Urinary bladder (tissue), 3 donors: ENCODE measurements at regions not wholly inside any gene's neighbourhood (a gene's known extent, or its start where the extent isn't known, plus 50 kb on each side); places are given as distances from the start of the nearest gene placed in this dataset.

Experiments
- DNase-seq: peaks from one replicate; pipeline ENCODE4 v3.0.0-alpha.2; 2015; ENCODE audit errors: extremely low spot score
- H3K27ac ChIP-seq: one replicate; pipeline ENCODE4 v1.5.1; 2013; ENCODE audit warnings: low read depth, mild to moderate bottlenecking, moderate library complexity
- H3K36me3 ChIP-seq: one replicate; pipeline ENCODE4 v1.6.1; 2013; ENCODE audit warnings: mild to moderate bottlenecking, moderate library complexity; ENCODE audit not compliant: insufficient read depth
- H3K4me1 ChIP-seq: one replicate; pipeline ENCODE4 v1.6.1; 2013; ENCODE audit warnings: mild to moderate bottlenecking, moderate library complexity; ENCODE audit not compliant: insufficient read depth
- H3K4me3 ChIP-seq: one replicate; pipeline ENCODE4 v1.5.1; 2013; ENCODE audit warnings: low read depth, low read length
- WGBS: extraction: QIAGEN DNeasy Blood & Tissue Kit; methylation state at CpG from one replicate; pipeline ENCODE4 v1.1.7; 2013; 5-methylcytosine and 5-hydroxymethylcytosine counted together
- donor health status: healthy with polysubstance abuse.
- donor health status: healthy.

GRCh38 chr3:110799271-110799670 lies 272.3 kb upstream of the NECTIN3 start:
- Histone ChIP-seq H3K27ac (no peak overlapping the region), H3K4me1 (no peaks in the 10 kb centered on the region), H3K36me3 (no peaks in the 10 kb centered on the region), H3K4me3 (no peak overlapping the region)
- DNase-seq = no peak
- 88% methylated on average over 2 of the region's 2 CpGs for WGBS

- Histone ChIP-seq H3K27ac (no peak overlapping the region), H3K4me3 (no peak overlapping the region), H3K36me3 (no peaks in the 10 kb centered on the region), H3K4me1 (peaks cover 2% of the 10 kb centered on the region)
- no peak for DNase-seq
- WGBS = 68% methylated on average over 2 of the region's 2 CpGs
Observed at GRCh38 chr3:110804856-110805255, 266.8 kb upstream of the NECTIN3 start.

GRCh38 chr3:110806924-110807323 lies 264.7 kb upstream of the NECTIN3 start:
- Histone ChIP-seq H3K4me3 (no peak overlapping the region), H3K36me3 (no peaks in the 10 kb centered on the region), H3K27ac (no peak overlapping the region), H3K4me1 (peaks cover 2% of the 10 kb centered on the region)
- no peak for DNase-seq

- no peak for DNase-seq
- Histone ChIP-seq H3K27ac (no peak overlapping the region), H3K36me3 (no peaks in the 10 kb centered on the region), H3K4me1 (peaks cover 2% of the 10 kb centered on the region), H3K4me3 (no peak overlapping the region)
- WGBS = 40% methylated on average over 2 of the region's 2 CpGs
Observed at GRCh38 chr3:110808630-110809029, 263.0 kb upstream of the NECTIN3 start.

GRCh38 chr3:110810356-110810755 lies 261.3 kb upstream of the NECTIN3 start:
- Histone ChIP-seq H3K36me3 (no peaks in the 10 kb centered on the region), H3K4me1 (peaks cover 2% of the 10 kb centered on the region), H3K27ac (no peak overlapping the region), H3K4me3 (no peak overlapping the region)
- 44% methylated on average over 1 of the region's 1 CpG for WGBS
- DNase-seq = no peak

- Histone ChIP-seq H3K27ac (no peak overlapping the region), H3K4me1 (no peaks in the 10 kb centered on the region), H3K36me3 (no peaks in the 10 kb centered on the region), H3K4me3 (no peak overlapping the region)
- no peak for DNase-seq
Observed at GRCh38 chr3:110811050-110811449, 260.6 kb upstream of the NECTIN3 start.

- no peak for DNase-seq
- WGBS = 90% methylated on average over 2 of the region's 2 CpGs
- Histone ChIP-seq H3K27ac (no peak overlapping the region), H3K36me3 (no peaks in the 10 kb centered on the region), H3K4me3 (no peak overlapping the region), H3K4me1 (no peaks in the 10 kb centered on the region)
Observed at GRCh38 chr3:110813541-110813940, 258.1 kb upstream of the NECTIN3 start.

- Histone ChIP-seq H3K36me3 (no peaks in the 10 kb centered on the region), H3K4me3 (no peak overlapping the region), H3K4me1 (no peaks in the 10 kb centered on the region), H3K27ac (no peak overlapping the region)
- DNase-seq = no peak
- 80% methylated on average over 5 of the region's 5 CpGs for whole genome bisulfite sequencing
Observed at GRCh38 chr3:110814170-110815007, 257.2 kb upstream of the NECTIN3 start.

- H3K27ac ChIP-seq = no peak overlapping the region
- H3K4me3 ChIP-seq = no peak overlapping the region
- no peaks in the 10 kb centered on the region for H3K4me1 ChIP-seq
- H3K36me3 ChIP-seq = no peaks in the 10 kb centered on the region
- 51% methylated on average over 1 of the region's 1 CpG for WGBS
- no peak for DNase-seq
Observed at GRCh38 chr3:110815008-110815583, 256.5 kb upstream of the NECTIN3 start.

- WGBS = 95% methylated on average over 1 of the region's 1 CpG
- DNase-seq = no peak
- no peaks in the 10 kb centered on the region for H3K36me3 ChIP-seq
- no peaks in the 10 kb centered on the region for H3K4me1 ChIP-seq
- no peak overlapping the region for H3K4me3 ChIP-seq
- no peak overlapping the region for H3K27ac ChIP-seq
Observed at GRCh38 chr3:110816008-110816407, 255.6 kb upstream of the NECTIN3 start.

- H3K4me3 ChIP-seq = no peak overlapping the region
- no peak overlapping the region for H3K27ac ChIP-seq
- no peaks in the 10 kb centered on the region for H3K4me1 ChIP-seq
- no peaks in the 10 kb centered on the region for H3K36me3 ChIP-seq
- DNase-seq = no peak
- WGBS = 93% methylated on average over 1 of the region's 1 CpG
Observed at GRCh38 chr3:110821586-110821985, 250.0 kb upstream of the NECTIN3 start.

GRCh38 chr3:110822971-110823370 lies 248.6 kb upstream of the NECTIN3 start:
- 70% methylated on average over 2 of the region's 2 CpGs for WGBS
- Histone ChIP-seq H3K36me3 (no peaks in the 10 kb centered on the region), H3K4me1 (no peaks in the 10 kb centered on the region), H3K27ac (no peak overlapping the region), H3K4me3 (no peak overlapping the region)
- DNase-seq = no peak

GRCh38 chr3:110846971-110847370 lies 224.6 kb upstream of the NECTIN3 start:
- DNase-seq = no peak
- Histone ChIP-seq H3K4me1 (no peaks in the 10 kb centered on the region), H3K27ac (no peak overlapping the region), H3K4me3 (no peak overlapping the region), H3K36me3 (no peaks in the 10 kb centered on the region)
- WGBS = 56% methylated on average over 3 of the region's 3 CpGs

GRCh38 chr3:110849064-110849463 lies 222.6 kb upstream of the NECTIN3 start:
- DNase-seq = no peak
- Histone ChIP-seq H3K36me3 (no peaks in the 10 kb centered on the region), H3K4me1 (no peaks in the 10 kb centered on the region), H3K27ac (no peak overlapping the region), H3K4me3 (no peak overlapping the region)
- WGBS = 75% methylated on average over 2 of the region's 2 CpGs
